Glomerular visceral epithelial cell (primary cell): ENCODE measurements at regions not wholly inside any gene's neighbourhood (a gene's known extent, or its start where the extent isn't known, plus 50 kb on each side); places are given as distances from the start of the nearest gene placed in this dataset.

ENCODE experiments used
- DNase-seq: peaks from one replicate; pipeline ENCODE4 v3.0.0-alpha.2; 2016; ENCODE audit errors: extremely low spot score

DNA sequence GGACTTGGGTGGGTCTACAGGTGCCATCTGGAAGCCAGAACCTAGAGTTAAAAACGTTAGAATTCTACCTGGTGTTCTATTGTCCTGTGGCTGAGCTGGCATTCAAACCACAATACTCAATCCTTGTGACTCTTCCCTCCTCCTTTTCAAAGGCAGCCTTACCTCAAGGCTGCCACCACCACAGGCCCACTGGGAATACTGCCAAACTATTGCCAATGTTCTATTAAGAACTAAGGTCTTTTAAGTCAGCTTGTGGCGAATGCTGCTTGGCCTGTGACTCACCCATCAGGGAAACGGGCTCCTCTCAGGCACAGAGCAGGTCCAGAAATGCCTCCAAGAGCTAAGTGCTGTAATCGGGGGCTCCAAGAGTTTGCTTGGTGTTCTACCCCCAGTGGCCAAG is 1008.4 kb downstream of the JRKL start:
- peak; percentile 4 for DNase-seq

DNA sequence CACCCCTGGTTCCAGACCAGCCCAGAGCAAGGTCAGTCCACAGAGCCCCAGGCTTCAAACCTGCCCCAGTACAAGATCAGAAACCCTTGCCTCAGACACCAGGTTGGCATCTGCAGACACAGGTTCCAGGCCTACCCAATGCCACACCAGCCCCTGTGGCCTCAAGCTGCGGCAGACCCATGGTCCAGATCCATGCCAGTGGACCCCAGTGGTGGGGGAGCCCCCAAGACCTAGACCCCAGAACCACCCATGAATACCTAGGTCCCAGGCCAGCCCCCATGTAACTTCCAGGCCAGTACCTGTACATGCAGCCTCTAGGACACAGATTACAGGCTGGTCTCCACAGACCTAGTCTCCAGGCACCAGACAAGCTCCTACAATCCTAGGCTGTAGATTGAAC is 1019.3 kb downstream of the JRKL start:
- no peak for DNase-seq

DNA sequence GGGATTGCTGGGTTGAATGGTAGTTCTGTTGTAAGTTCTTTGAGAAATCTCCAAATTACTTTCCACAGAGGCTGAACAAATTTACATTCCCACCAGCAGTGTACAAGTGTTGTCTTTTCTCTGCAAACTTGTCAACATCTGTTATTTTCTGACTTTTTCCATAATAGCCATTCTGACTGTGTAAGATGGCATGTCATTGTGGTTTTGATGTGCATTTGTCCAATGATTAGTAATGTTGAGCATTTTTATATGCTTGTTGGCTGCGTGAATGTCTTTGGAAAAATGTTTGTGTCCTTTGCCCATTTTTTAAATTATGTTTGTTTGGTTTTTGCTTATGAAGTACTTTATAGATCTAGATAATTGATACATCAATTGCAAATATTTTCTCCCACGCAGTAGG is 1025.0 kb downstream of the JRKL start:
- DNase-seq = no peak

GRCh38 chr11:97419729-97420128 is 1029.9 kb downstream of the JRKL start:
- no peak for DNase-seq

- DNase-seq = no peak
Measured at GRCh38 chr11:97428247-97428790, 1038.5 kb downstream of the JRKL start.

DNA sequence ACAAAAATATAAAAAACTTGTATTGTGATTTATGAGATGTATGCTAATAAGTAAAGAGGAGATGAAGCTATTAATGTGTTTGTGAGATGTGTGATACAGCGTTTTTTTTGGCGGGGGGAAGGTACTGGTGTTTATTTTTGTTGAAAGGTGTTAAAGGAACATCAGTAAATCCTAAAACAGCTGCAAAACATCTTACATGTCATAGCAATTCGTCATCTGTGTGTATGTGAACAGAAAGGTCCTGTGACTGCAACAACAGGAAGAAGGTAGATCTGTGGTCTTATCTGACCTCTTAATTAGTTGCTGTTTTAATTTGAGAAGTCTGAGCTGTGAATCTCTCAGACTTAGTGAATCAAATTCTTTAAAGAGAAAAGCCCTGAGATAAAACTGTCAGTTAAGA is 1041.1 kb downstream of the JRKL start:
- no peak for DNase-seq

- DNase-seq = no peak
Measured at GRCh38 chr11:97432926-97433325, 1043.1 kb downstream of the JRKL start.

GRCh38 chr11:97445561-97445960 is 1055.7 kb downstream of the JRKL start:
- no peak for DNase-seq

DNA sequence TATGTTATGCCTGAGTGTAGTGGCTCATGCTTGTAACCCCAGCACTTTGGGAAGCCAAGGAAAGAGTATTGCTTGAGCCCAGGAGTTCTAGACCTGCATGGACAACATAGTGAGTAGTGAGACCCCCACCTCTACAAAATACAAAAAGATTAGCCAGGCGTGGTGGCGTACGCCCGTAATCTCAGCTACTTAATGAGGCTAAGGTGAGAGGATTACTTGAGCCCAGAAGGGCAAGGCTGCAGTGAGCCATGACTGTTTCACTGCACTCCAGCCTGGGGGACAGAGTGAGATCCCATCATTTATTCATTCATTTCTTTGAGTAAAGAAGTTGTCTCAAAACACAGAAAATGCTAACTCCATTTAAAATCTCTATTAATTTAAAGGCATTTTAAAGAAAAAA is 1061.6 kb downstream of the JRKL start:
- DNase-seq = no peak

DNA sequence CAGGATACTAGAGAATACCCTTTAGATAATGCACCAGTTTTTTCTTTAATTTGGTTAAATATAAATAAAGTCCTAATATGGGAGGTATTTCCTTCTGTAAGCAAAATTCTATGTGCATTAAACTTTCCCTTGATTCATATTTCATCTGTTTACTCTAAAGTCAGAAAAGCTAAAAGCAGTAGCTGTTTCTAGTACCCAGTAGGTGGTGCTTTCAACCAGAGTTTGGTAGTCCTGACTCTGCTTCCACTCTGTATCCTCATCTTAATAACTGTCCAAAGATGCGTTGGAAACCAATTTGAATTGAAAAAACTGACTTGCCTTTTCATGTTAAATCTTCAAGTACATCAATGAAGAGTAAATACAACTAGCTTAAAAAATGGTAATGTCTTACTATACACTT is 1065.2 kb downstream of the JRKL start:
- DNase-seq = peak; percentile 13

- no peak for DNase-seq
Measured at GRCh38 chr11:97460091-97460490, 1070.3 kb downstream of the JRKL start.

DNA sequence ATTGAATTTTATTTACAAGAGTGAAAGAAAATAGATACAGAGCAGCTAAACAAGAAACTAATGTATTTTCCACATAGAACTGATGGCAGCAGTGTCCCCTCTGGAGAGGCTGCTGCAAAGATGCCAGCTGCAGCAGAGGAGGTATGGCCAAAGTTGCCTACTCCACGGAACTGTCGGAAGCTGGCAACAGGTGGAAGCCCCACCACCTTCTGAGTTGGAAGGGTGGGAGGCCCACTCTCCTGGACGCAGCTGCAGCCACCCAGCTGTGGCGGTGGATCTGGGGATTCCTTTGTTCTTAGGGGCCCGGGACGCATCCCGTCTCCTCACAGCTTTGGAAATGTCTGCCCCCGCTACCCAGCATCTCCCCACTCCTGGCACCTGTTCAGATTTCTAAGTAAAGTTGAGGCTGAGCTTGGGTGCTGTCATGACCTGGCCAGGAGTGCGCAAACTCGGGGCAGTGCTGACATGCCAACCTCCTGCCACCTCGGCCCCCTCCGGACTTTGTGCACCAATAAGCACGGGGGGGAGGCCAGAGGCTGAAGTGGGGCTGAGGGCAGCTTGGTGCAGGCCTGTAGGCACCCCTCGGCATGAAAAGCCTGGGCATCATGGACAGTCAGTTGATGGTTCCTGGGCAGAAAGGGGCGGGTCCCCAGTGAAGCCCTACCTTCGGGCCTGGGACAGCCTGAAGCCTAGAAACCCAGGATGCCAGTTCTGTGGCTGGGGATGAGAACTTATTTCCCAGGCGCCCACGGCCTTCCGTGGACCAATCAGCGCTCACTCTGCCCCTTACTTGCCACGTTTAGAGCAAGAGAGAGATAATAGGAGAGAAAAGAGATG is 1071.4 kb downstream of the JRKL start:
- no peak for DNase-seq

- DNase-seq = no peak
Measured at GRCh38 chr11:97461934-97462333, 1072.1 kb downstream of the JRKL start.

DNA sequence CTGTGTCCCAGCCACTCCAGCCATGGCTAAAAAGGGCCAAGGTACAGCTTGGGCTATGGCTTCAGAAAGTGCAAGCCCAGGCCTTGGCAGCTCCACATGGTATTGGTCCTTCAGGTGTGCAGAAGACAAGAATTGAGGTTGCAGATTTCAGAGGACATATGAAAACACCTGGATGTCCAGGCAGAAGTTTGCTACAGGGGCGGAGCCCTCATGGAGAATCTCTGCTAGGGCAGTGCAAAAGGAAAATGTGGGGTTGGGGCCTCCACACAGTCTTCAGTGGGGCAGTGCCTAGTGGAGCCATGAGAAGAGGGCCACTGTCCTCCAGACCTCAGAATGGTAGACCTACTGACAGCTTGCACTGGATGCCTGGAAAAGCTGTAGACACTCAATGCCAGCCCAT is 1074.1 kb downstream of the JRKL start:
- DNase-seq = no peak

DNA sequence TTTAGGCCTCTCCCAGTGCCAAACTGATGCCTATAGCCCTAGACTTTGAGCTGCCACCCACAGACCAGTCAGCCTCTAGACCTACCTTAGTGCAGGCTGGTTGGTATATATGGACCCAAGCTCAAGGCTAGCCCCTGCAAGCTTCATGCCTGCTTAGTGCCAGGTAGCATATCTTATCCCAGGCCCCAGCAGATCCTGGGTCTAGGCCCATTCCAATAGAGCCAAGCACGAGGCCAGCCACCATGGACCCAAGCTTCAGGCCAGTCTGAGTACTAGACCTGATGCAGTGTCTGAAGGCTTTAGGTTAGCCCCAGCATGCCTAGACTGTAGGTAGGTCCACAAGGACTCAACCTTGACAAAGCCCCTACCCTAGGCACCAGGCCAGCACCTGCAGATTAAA is 1081.7 kb downstream of the JRKL start:
- no peak for DNase-seq

- DNase-seq = no peak
Measured at GRCh38 chr11:97487387-97487786, 1097.6 kb downstream of the JRKL start.

DNA sequence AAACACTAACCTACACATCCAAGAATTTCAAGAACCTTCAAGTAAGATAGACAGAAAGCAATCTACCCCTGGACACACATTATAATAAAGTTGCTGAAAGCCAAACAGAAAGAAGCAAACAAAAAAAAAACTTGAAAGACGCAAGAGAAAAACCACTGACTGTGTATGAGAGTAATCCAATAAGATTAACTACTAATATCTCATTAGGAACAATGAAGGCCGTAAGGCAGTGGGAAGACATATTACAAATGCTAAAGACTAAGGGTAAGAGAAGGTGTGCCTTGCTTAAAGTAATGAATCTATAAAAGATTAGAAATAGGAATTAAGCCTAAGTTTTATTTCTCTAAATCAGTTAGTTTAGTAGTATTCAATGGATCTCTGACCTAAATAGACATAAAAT is 1109.1 kb downstream of the JRKL start:
- no peak for DNase-seq

DNA sequence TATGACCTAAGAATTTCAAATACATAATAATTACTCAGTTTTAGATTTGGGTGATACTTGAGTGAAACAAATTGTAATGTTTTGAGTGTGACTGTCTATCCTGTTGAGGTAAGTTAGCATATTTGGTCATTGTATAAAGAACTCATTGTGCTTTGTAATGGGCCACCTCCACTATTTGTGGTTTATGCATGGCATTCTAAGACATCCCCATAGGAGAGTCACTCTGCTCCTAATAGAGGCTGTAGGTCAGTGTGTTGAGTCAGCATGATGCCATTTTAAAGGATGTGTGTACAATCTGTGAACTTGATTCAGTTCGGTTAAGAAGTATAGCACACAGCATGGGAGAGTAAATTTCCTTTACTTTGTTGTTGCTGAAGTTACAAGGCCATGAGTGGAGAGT is 1112.4 kb downstream of the JRKL start:
- no peak for DNase-seq

GRCh38 chr11:97506076-97506759 is 1116.4 kb downstream of the JRKL start:
- no peak for DNase-seq

DNA sequence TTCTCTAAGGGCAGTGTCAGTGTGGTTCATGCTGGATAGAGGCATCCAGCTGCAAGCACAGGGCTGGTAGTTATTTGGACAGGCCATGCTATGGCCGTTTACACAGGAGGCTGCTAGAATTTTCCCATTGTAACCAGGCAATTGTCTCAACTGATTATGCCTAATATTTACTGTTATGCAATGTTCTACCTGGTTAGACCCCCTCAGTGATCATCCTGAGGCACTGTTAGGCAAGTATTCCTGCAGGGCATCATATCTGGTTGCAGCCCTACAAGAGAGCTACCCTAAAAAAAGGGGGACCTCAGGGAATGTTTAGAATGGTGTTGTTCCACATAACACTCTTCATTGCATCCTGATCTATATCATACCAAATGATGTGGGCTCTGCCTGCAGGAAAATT is 1124.6 kb downstream of the JRKL start:
- DNase-seq = no peak

GRCh38 chr11:97516688-97517087 is 1126.9 kb downstream of the JRKL start:
- DNase-seq = no peak

DNA sequence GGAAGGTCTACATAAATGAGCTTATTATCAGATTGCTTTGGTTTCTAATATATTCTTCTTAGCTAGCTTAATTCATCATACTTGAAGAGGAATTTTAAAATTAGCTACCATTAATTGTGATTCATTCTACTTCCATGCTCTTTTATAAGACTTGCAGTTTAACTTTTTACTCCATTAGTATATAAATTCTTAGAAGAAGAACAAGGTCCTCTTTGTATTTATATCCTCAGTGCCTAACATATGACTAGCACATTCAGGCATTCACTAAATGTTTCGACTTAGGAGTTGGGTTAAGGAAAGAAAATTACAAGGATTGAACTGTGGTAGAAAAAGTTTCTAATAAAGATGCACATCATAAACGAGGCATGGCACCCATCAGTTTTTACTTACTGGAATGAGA is 1135.5 kb downstream of the JRKL start:
- no peak for DNase-seq
